Right kidney (tissue), 1 donor: ENCODE measurements at regions not wholly inside any gene's neighbourhood (a gene's known extent, or its start where the extent isn't known, plus 50 kb on each side); places are given as distances from the start of the nearest gene placed in this dataset.

Experiments
- DNase-seq: peaks from one replicate; pipeline ENCODE4 v3.0.0-alpha.2; 2016

GRCh38 chr12:54711669-54712068 is 63.5 kb upstream of the DCD start:
- DNase-seq = no peak

GRCh38 chr12:54708826-54709225 is 60.7 kb upstream of the DCD start:
- no peak for DNase-seq

GRCh38 chr12:54704202-54704601 is 56.0 kb upstream of the DCD start:
- no peak for DNase-seq

- peak; percentile 15 for DNase-seq
Measured at GRCh38 chr12:54701940-54702592, 53.9 kb upstream of the DCD start.

- no peak for DNase-seq
Measured at GRCh38 chr12:54700849-54701248, 52.7 kb upstream of the DCD start.

- DNase-seq = no peak
Measured at GRCh38 chr12:54700301-54700700, 52.1 kb upstream of the DCD start.
